ENCODE measurements at regions not wholly inside any gene's neighbourhood (a gene's known extent, or its start where the extent isn't known, plus 50 kb on each side); places are given as distances from the start of the nearest gene placed in this dataset.

DNA sequence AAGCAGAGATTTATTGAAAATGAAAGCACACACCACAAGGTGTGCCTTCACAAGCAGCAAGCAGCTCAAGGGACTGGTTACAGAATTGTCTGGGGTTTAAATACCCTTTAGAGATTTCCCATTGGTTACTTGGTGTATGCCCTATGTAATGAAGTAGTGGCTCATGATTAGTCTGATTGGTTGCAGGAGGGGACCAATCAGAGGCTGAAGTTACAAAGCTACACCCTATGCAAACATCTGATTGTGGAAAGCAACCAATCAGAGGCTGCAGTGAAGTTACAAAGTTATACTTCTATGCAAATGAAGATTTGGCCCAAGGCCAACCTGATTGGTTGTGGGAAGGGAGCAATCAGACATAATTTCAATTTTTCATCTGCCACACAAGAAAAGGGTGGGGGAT, 119.9 kb downstream of the C9orf152 start:
- H3K27me3 Mint-ChIP-seq (ENCODE audit: unreplicated experiment) = no peaks in the 10 kb centered on the region

DNA sequence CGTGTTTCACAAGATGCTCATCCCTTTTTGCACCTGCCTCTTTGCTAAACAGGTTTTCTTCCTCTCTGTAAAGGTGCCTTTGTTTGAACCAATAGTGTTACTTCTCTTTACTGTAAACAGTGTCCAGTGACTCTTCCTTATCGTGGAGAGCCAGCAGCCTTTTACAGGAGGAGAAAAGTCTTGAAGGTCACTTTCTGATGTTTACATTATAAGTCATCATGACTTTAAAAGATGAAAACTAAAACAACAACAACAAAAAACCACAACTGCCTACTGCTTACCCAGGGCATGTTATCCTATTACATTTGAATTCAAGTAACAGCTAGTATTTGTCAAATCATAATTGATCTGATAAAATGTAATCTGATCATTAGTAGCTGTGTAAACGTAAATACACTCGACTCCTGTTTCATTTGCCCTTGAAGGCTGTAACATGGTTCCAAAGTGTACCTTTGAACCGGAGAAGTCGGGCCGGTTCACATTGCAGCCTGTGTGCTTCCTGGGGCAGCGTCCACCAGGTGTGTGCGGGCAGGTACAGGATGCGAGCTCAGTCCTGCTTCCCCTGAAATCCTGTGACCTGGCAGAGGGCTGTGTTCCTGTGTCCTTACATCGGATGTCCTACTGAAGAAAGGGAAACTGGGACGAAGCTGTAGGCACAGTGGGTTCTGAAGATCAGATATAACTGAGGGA, 118.1 kb downstream of the C9orf152 start:
- peak; percentile 14 for DNase-seq

More for the DNA sequence above, 119.9 kb downstream of the C9orf152 start:
- H3K36me3 Mint-ChIP-seq (ENCODE audit: insufficient read depth, unreplicated experiment) = no peaks in the 10 kb centered on the region
- intact Hi-C loops (cut with micrococcal nuclease; ENCODE audit: unreplicated experiment) = no loop called here
- BruUV-seq (replicated peaks) = no TSS peak
- H3K4me1 Mint-ChIP-seq (ENCODE audit: low read depth, unreplicated experiment) = peaks cover 28% of the 10 kb centered on the region
- no peak overlapping the region for H3K27ac Mint-ChIP-seq (ENCODE audit: unreplicated experiment)
- no peak overlapping the region for H3K4me3 Mint-ChIP-seq (ENCODE audit: low read depth, unreplicated experiment)
- H3K9me3 Mint-ChIP-seq (ENCODE audit: low read depth, unreplicated experiment) = no peaks in the 10 kb centered on the region
- no peak for TF ChIP-seq CTCF (IDR thresholded peaks at IDR 0.05; ENCODE audit: unreplicated experiment)
- DNase-seq = no peak
- CTCF ChIA-PET = interaction anchor here (0.6 kb wide), 1 partner anchor 10 kb away, joined by 3 read pairs; no protein-coding TSS in a partner anchor

GRCh38 chr9:110092792-110093191, 115.2 kb downstream of the C9orf152 start:
- intact Hi-C loops (cut with micrococcal nuclease; ENCODE audit: unreplicated experiment) = no loop called here
- no peaks in the 10 kb centered on the region for H3K27me3 Mint-ChIP-seq (ENCODE audit: unreplicated experiment)
- no peak overlapping the region for H3K4me3 Mint-ChIP-seq (ENCODE audit: low read depth, unreplicated experiment)
- no TSS peak for BruUV-seq (replicated peaks)
- no peaks in the 10 kb centered on the region for H3K9me3 Mint-ChIP-seq (ENCODE audit: low read depth, unreplicated experiment)
- CTCF ChIA-PET = no interaction called here
- H3K36me3 Mint-ChIP-seq (ENCODE audit: insufficient read depth, unreplicated experiment) = no peaks in the 10 kb centered on the region
- H3K27ac Mint-ChIP-seq (ENCODE audit: unreplicated experiment) = no peak overlapping the region
- DNase-seq = no peak
- no peak for TF ChIP-seq CTCF (IDR thresholded peaks at IDR 0.05; ENCODE audit: unreplicated experiment)
- peaks cover 23% of the 10 kb centered on the region for H3K4me1 Mint-ChIP-seq (ENCODE audit: low read depth, unreplicated experiment)

More for the DNA sequence above, 118.1 kb downstream of the C9orf152 start:
- intact Hi-C loops (cut with micrococcal nuclease; ENCODE audit: unreplicated experiment) = no loop called here
- BruUV-seq (replicated peaks) = no TSS peak
- no peak for TF ChIP-seq CTCF (IDR thresholded peaks at IDR 0.05; ENCODE audit: unreplicated experiment)
- H3K27ac Mint-ChIP-seq (ENCODE audit: unreplicated experiment) = no peak overlapping the region
- H3K4me3 Mint-ChIP-seq (ENCODE audit: low read depth, unreplicated experiment) = no peak overlapping the region
- peaks cover 28% of the 10 kb centered on the region for H3K4me1 Mint-ChIP-seq (ENCODE audit: low read depth, unreplicated experiment)
- H3K9me3 Mint-ChIP-seq (ENCODE audit: low read depth, unreplicated experiment) = no peaks in the 10 kb centered on the region
- no peaks in the 10 kb centered on the region for H3K27me3 Mint-ChIP-seq (ENCODE audit: unreplicated experiment)
- CTCF ChIA-PET = no interaction called here
- no peaks in the 10 kb centered on the region for H3K36me3 Mint-ChIP-seq (ENCODE audit: insufficient read depth, unreplicated experiment)

GRCh38 chr9:110093417-110093816, 114.5 kb downstream of the C9orf152 start:
- DNase-seq = no peak
- no peak overlapping the region for H3K4me3 Mint-ChIP-seq (ENCODE audit: low read depth, unreplicated experiment)
- H3K27ac Mint-ChIP-seq (ENCODE audit: unreplicated experiment) = no peak overlapping the region
- H3K9me3 Mint-ChIP-seq (ENCODE audit: low read depth, unreplicated experiment) = no peaks in the 10 kb centered on the region
- no TSS peak for BruUV-seq (replicated peaks)
- intact Hi-C loops (cut with micrococcal nuclease; ENCODE audit: unreplicated experiment) = no loop called here
- CTCF ChIA-PET = no interaction called here
- peaks cover 18% of the 10 kb centered on the region for H3K4me1 Mint-ChIP-seq (ENCODE audit: low read depth, unreplicated experiment)
- no peak for TF ChIP-seq CTCF (IDR thresholded peaks at IDR 0.05; ENCODE audit: unreplicated experiment)
- no peaks in the 10 kb centered on the region for H3K27me3 Mint-ChIP-seq (ENCODE audit: unreplicated experiment)
- H3K36me3 Mint-ChIP-seq (ENCODE audit: insufficient read depth, unreplicated experiment) = no peaks in the 10 kb centered on the region
